Right lobe of liver (tissue), 6 donors: ENCODE measurements at regions not wholly inside any gene's neighbourhood (a gene's known extent, or its start where the extent isn't known, plus 50 kb on each side); places are given as distances from the start of the nearest gene placed in this dataset.

Experiments used
- ATAC-seq, 4 donors: fragments of 200-7000 bp; cut with Tn5 transposase; one replicate each; pipeline ENCODE4 v1.9.1; 2020; ENCODE audit warnings: mild to moderate bottlenecking in 4 of 4, moderate library complexity in 4 of 4
- DNase-seq, 3 donors: peaks; one replicate each; pipeline ENCODE4 v3.0.0-alpha.2; 2020
- H3K27ac ChIP-seq, 3 donors: fragments of 200-600 bp; one replicate each; pipeline ENCODE4 v1.8.0; 2022
- H3K27me3 ChIP-seq, 2 donors: fragments of 200-600 bp; one replicate each; pipeline ENCODE4 v1.8.0; 2022
- H3K36me3 ChIP-seq, 4 donors: fragments of 200-600 bp; sonication (generic) in 1 of 4; one replicate each; pipeline versions ENCODE4 v1.5.1 to v1.8.0; 2017 to 2022; ENCODE audit warnings: control low read depth in 1 of 4
- H3K4me1 ChIP-seq, 4 donors: fragments of 200-600 bp; sonication (generic) in 1 of 4; one replicate each; pipeline versions ENCODE4 v1.5.1 to v1.8.0; 2017 to 2022; ENCODE audit warnings: control low read depth in 1 of 4
- H3K4me3 ChIP-seq, 3 donors: fragments of 200-600 bp; one replicate each; pipeline ENCODE4 v1.8.0; 2022
- H3K9me3 ChIP-seq, 4 donors: fragments of 200-600 bp; sonication (generic) in 1 of 4; one replicate each; pipeline versions ENCODE4 v1.5.1 to v1.8.0; 2017 to 2022; ENCODE audit warnings: control low read depth in 1 of 4
- CTCF ChIP-seq, 4 donors: fragments of 200-600 bp in 3 of 4; fragments of 450-650 bp in 1 of 4; IDR thresholded peaks; one replicate each; pipeline versions ENCODE4 v1.5.1 to v1.8.0; 2016 to 2022; ENCODE audit warnings: antibody characterized with exemption in 4 of 4, mild to moderate bottlenecking in 2 of 4
- POLR2A ChIP-seq: fragments of 450-650 bp; IDR thresholded peaks from one replicate; pipeline ENCODE4 v1.6.1; 2017; ENCODE audit warnings: antibody characterized with exemption, mild to moderate bottlenecking
- WGBS: methylation state at CpG from one replicate; pipeline ENCODE4 v1.1.6; 2018; ENCODE audit warnings: low coverage, low lambda C conversion rate; ENCODE audit not compliant: insufficient coverage; ENCODE audit errors: missing lambda C conversion rate; 5-methylcytosine and 5-hydroxymethylcytosine counted together
- intact Hi-C, 2 donors: fragments of 100-400 bp; cut with DNase I; formaldehyde crosslinking; loops; one replicate each; pipeline versions ENCODE4 v1.11.2 to v1.14.1; 2022
- donor health status: DM: no; HTN: yes; CAD: no.
- donor health status: DM: no; HTN: no; CAD: no.
- donor health status: DM: no; HTN: no; CAD: no.
- donor health status: DM: no; HTN: yes; CAD: no.
- donor health status: DM: no; HTN: yes; CAD: no.

- no peak overlapping the region for H3K27ac ChIP-seq
- WGBS = 63% methylated on average over 5 of the region's 5 CpGs
- no peaks in the 10 kb centered on the region for H3K36me3 ChIP-seq
- no peaks in the 10 kb centered on the region for H3K4me1 ChIP-seq
- H3K9me3 ChIP-seq = no peaks in the 10 kb centered on the region
- ATAC-seq (no peak), DNase-seq (no peak)
- TF ChIP-seq CTCF (IDR thresholded peaks at IDR 0.05) = no peak
- TF ChIP-seq POLR2A = no peak
- intact Hi-C loops = no loop called here
- H3K4me3 ChIP-seq = no peak overlapping the region
- H3K27me3 ChIP-seq = no peaks in the 10 kb centered on the region
These were observed 189.1 kb downstream of the BMP2 start for GRCh38 chr20:6956574-6956973.

- Histone ChIP-seq H3K4me1 (no peaks in the 10 kb centered on the region), H3K4me3 (no peak overlapping the region), H3K36me3 (no peaks in the 10 kb centered on the region), H3K9me3 (no peaks in the 10 kb centered on the region), H3K27ac (no peak overlapping the region), H3K27me3 (no peaks in the 10 kb centered on the region)
- TF ChIP-seq CTCF (IDR thresholded peaks at IDR 0.05) = no peak
- TF ChIP-seq POLR2A = no peak
- no peak for ATAC-seq
- WGBS = 25% methylated on average over 3 of the region's 3 CpGs
- intact Hi-C loops = no loop called here
- no peak for DNase-seq
These were observed 192.4 kb downstream of the BMP2 start for GRCh38 chr20:6959900-6960312.

- H3K27me3 ChIP-seq = no peaks in the 10 kb centered on the region
- H3K36me3 ChIP-seq = no peaks in the 10 kb centered on the region
- intact Hi-C loops = no loop called here
- no peak for TF ChIP-seq POLR2A
- no peak for TF ChIP-seq CTCF (IDR thresholded peaks at IDR 0.05)
- ATAC-seq (no peak), DNase-seq (no peak)
- no peak overlapping the region for H3K4me3 ChIP-seq
- WGBS = 38% methylated on average over 1 of the region's 1 CpG
- H3K9me3 ChIP-seq = no peaks in the 10 kb centered on the region
- H3K4me1 ChIP-seq = no peaks in the 10 kb centered on the region
- H3K27ac ChIP-seq = no peak overlapping the region
These were observed 199.2 kb downstream of the BMP2 start for GRCh38 chr20:6966721-6967120.

GRCh38 chr20:6974838-6975237, 207.4 kb downstream of the BMP2 start:
- no peaks in the 10 kb centered on the region for H3K9me3 ChIP-seq
- 23% methylated on average over 1 of the region's 1 CpG for WGBS
- no peaks in the 10 kb centered on the region for H3K36me3 ChIP-seq
- DNase-seq (no peak), ATAC-seq (no peak)
- TF ChIP-seq CTCF (IDR thresholded peaks at IDR 0.05) (no peak), POLR2A (no peak)
- intact Hi-C loops = no loop called here
- H3K27ac ChIP-seq = no peak overlapping the region
- no peak overlapping the region for H3K4me3 ChIP-seq
- H3K27me3 ChIP-seq = no peaks in the 10 kb centered on the region
- H3K4me1 ChIP-seq = no peaks in the 10 kb centered on the region

- ATAC-seq = no peak
- no peak overlapping the region for H3K27ac ChIP-seq
- WGBS = 64% methylated on average over 1 of the region's 1 CpG
- H3K4me1 ChIP-seq = no peaks in the 10 kb centered on the region
- TF ChIP-seq CTCF (IDR thresholded peaks at IDR 0.05) (no peak), POLR2A (no peak)
- no peaks in the 10 kb centered on the region for H3K27me3 ChIP-seq
- no peak overlapping the region for H3K4me3 ChIP-seq
- intact Hi-C loops = no loop called here
- DNase-seq = no peak
- H3K36me3 ChIP-seq = no peaks in the 10 kb centered on the region
- H3K9me3 ChIP-seq = no peaks in the 10 kb centered on the region
These were observed 207.8 kb downstream of the BMP2 start for GRCh38 chr20:6975311-6975710.
